Right lobe of liver (tissue), 4 donors: ENCODE measurements at regions not wholly inside any gene's neighbourhood (a gene's known extent, or its start where the extent isn't known, plus 50 kb on each side); places are given as distances from the start of the nearest gene placed in this dataset.

Experiments
- CTCF ChIP-seq, 4 donors: fragments of 200-600 bp in 3 of 4; fragments of 450-650 bp in 1 of 4; IDR thresholded peaks; one replicate each; pipeline versions ENCODE4 v1.5.1 to v1.8.0; 2016 to 2022; ENCODE audit warnings: antibody characterized with exemption in 4 of 4, mild to moderate bottlenecking in 2 of 4
- POLR2A ChIP-seq: fragments of 450-650 bp; IDR thresholded peaks from one replicate; pipeline ENCODE4 v1.6.1; 2017; ENCODE audit warnings: antibody characterized with exemption, mild to moderate bottlenecking
- donor health status: DM: no; HTN: no; CAD: no.
- donor health status: DM: no; HTN: no; CAD: no.
- donor health status: DM: no; HTN: yes; CAD: no.

GRCh38 chr12:85564786-85565185 is 271.4 kb downstream of the RASSF9 start:
- TF ChIP-seq POLR2A = no peak
- no peak for TF ChIP-seq CTCF (IDR thresholded peaks at IDR 0.05)
